ENCODE measurements at regions not wholly inside any gene's neighbourhood (a gene's known extent, or its start where the extent isn't known, plus 50 kb on each side); places are given as distances from the start of the nearest gene placed in this dataset.

- TF ChIP-seq CTCF (IDR thresholded peaks at IDR 0.05 in 4 of 5, conservative IDR thresholded peaks at IDR 0.05 in 1 of 5) = no peak
- no peak for TF ChIP-seq POLR2A (IDR thresholded peaks at IDR 0.05)
Measured at GRCh38 chr2:136424112-136424511, 306.2 kb upstream of the CXCR4 start.
